Chondrocyte (in vitro differentiated cells): ENCODE measurements at regions not wholly inside any gene's neighbourhood (a gene's known extent, or its start where the extent isn't known, plus 50 kb on each side); places are given as distances from the start of the nearest gene placed in this dataset.
A peak's percentile ranks its signal among the peaks of the same experiment; 100 is the strongest.

Experiments
- DNase-seq: peaks from one replicate; pipeline ENCODE4 v3.0.0; 2021; ENCODE audit warnings: mixed read lengths, low spot score
- H3K27ac Mint-ChIP-seq: one replicate; pipeline ENCODE4 v1.8.0; 2021; ENCODE audit warnings: mild to moderate bottlenecking, moderate library complexity, mixed read lengths; ENCODE audit not compliant: unreplicated experiment
- H3K27me3 Mint-ChIP-seq: 2 replicates; pipeline ENCODE4 v1.8.0; 2021; ENCODE audit warnings: low read depth, mixed read lengths
- H3K36me3 Mint-ChIP-seq: 2 replicates; pipeline ENCODE4 v1.8.0; 2021; ENCODE audit warnings: low read depth, mixed read lengths
- H3K4me1 Mint-ChIP-seq: 2 replicates; pipeline ENCODE4 v1.8.0; 2021; ENCODE audit warnings: low read depth, mild to moderate bottlenecking, mixed read lengths
- H3K4me3 Mint-ChIP-seq: one replicate; pipeline ENCODE4 v1.8.0; 2021; ENCODE audit warnings: mild to moderate bottlenecking, moderate library complexity, mixed read lengths; ENCODE audit not compliant: unreplicated experiment
- H3K9me3 Mint-ChIP-seq: 2 replicates; pipeline ENCODE4 v1.8.0; 2021; ENCODE audit warnings: low read depth, mixed read lengths
- CTCF ChIP-seq: fragments of 200-600 bp; sonication (generic); IDR thresholded peaks from 2 replicates; pipeline ENCODE4 v1.5.0; 2021; ENCODE audit warnings: antibody characterized with exemption, mild to moderate bottlenecking, moderate library complexity

- DNase-seq, result no peak
- no peak overlapping the region for H3K4me3 Mint-ChIP-seq
- H3K9me3 Mint-ChIP-seq, result peaks cover 2% of the 10 kb centered on the region
- TF ChIP-seq CTCF, result no peak
- H3K4me1 Mint-ChIP-seq, result peaks cover 19% of the 10 kb centered on the region
- H3K36me3 Mint-ChIP-seq, result peaks cover 5% of the 10 kb centered on the region
- H3K27ac Mint-ChIP-seq, result peak overlapping the region; percentile 36
- H3K27me3 Mint-ChIP-seq, result peaks cover 67% of the 10 kb centered on the region
These were observed 236.8 kb downstream of the OPA1 start for GRCh38 chr3:193829781-193830180.

GRCh38 chr3:193830791-193831191, 237.8 kb downstream of the OPA1 start:
- Mint-ChIP-seq H3K4me3 (no peak overlapping the region), H3K27ac (no peak overlapping the region), H3K36me3 (peaks cover 5% of the 10 kb centered on the region), H3K9me3 (no peaks in the 10 kb centered on the region), H3K27me3 (peaks cover 68% of the 10 kb centered on the region), H3K4me1 (peaks cover 19% of the 10 kb centered on the region)
- no peak for TF ChIP-seq CTCF
- no peak for DNase-seq

- Mint-ChIP-seq H3K4me3 (no peak overlapping the region), H3K27ac (no peak overlapping the region), H3K27me3 (peaks cover 69% of the 10 kb centered on the region), H3K4me1 (peaks cover 11% of the 10 kb centered on the region), H3K36me3 (peaks cover 5% of the 10 kb centered on the region), H3K9me3 (no peaks in the 10 kb centered on the region)
- no peak for DNase-seq
- no peak for TF ChIP-seq CTCF
These were observed 238.8 kb downstream of the OPA1 start for GRCh38 chr3:193831495-193832455.

- Mint-ChIP-seq H3K4me3 (no peak overlapping the region), H3K36me3 (peaks cover 5% of the 10 kb centered on the region), H3K9me3 (no peaks in the 10 kb centered on the region), H3K27me3 (peaks cover 71% of the 10 kb centered on the region), H3K4me1 (peaks cover 11% of the 10 kb centered on the region), H3K27ac (no peak overlapping the region)
- no peak for TF ChIP-seq CTCF
- DNase-seq, result no peak
These were observed 239.9 kb downstream of the OPA1 start for GRCh38 chr3:193832833-193833413.

- Mint-ChIP-seq H3K27ac (no peak overlapping the region), H3K27me3 (peaks cover 70% of the 10 kb centered on the region), H3K4me3 (no peak overlapping the region), H3K4me1 (peaks cover 11% of the 10 kb centered on the region), H3K36me3 (peaks cover 4% of the 10 kb centered on the region), H3K9me3 (no peaks in the 10 kb centered on the region)
- DNase-seq, result no peak
- TF ChIP-seq CTCF, result no peak
These were observed 240.6 kb downstream of the OPA1 start for GRCh38 chr3:193833592-193833991.
